ENCODE measurements at regions not wholly inside any gene's neighbourhood (a gene's known extent, or its start where the extent isn't known, plus 50 kb on each side); places are given as distances from the start of the nearest gene placed in this dataset.
A peak's percentile ranks its signal among the peaks of the same experiment; 100 is the strongest.
"Not testable (repeated sequence)": the region's sequence is repeated elsewhere in the genome, so short reads cannot be mapped to it uniquely, and the experiment has no call there.

DNA sequence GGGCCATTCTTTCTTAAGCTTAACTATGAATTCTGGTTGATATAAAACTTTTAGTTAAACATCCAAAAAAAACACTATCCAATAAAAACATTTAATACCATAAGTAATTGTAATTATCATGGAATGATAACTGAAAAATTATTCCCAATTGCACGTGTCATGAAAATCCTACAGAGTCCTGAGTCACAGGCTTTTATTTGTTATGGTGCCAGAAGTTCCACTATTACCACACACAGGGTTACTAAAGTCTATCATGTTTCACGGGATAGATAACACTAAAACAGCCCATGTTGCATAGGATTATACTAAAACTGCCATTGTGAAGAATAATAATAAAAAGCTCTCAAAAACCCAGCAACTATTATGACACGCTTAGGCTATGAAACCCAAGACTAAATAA lies 1381.8 kb downstream of the EFNA5 start:
- peaks cover 6% of the 10 kb centered on the region for H3K4me1 Mint-ChIP-seq (ENCODE audit: unreplicated experiment)
- no peaks in the 10 kb centered on the region for H3K9me3 Mint-ChIP-seq (ENCODE audit: unreplicated experiment)
- no peak for DNase-seq (ENCODE audit: low spot score)
- H3K27me3 Mint-ChIP-seq (ENCODE audit: unreplicated experiment) = no peaks in the 10 kb centered on the region
- H3K4me3 Mint-ChIP-seq (ENCODE audit: unreplicated experiment) = no peak overlapping the region
- no peak overlapping the region for H3K27ac Mint-ChIP-seq (ENCODE audit: unreplicated experiment)
- TF ChIP-seq, protein P1, sequence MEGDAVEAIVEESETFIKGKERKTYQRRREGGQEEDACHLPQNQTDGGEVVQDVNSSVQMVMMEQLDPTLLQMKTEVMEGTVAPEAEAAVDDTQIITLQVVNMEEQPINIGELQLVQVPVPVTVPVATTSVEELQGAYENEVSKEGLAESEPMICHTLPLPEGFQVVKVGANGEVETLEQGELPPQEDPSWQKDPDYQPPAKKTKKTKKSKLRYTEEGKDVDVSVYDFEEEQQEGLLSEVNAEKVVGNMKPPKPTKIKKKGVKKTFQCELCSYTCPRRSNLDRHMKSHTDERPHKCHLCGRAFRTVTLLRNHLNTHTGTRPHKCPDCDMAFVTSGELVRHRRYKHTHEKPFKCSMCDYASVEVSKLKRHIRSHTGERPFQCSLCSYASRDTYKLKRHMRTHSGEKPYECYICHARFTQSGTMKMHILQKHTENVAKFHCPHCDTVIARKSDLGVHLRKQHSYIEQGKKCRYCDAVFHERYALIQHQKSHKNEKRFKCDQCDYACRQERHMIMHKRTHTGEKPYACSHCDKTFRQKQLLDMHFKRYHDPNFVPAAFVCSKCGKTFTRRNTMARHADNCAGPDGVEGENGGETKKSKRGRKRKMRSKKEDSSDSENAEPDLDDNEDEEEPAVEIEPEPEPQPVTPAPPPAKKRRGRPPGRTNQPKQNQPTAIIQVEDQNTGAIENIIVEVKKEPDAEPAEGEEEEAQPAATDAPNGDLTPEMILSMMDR (IDR thresholded peaks at IDR 0.05; ENCODE audit: unreplicated experiment) = no peak
- no peaks in the 10 kb centered on the region for H3K36me3 Mint-ChIP-seq (ENCODE audit: low read depth, unreplicated experiment)

DNA sequence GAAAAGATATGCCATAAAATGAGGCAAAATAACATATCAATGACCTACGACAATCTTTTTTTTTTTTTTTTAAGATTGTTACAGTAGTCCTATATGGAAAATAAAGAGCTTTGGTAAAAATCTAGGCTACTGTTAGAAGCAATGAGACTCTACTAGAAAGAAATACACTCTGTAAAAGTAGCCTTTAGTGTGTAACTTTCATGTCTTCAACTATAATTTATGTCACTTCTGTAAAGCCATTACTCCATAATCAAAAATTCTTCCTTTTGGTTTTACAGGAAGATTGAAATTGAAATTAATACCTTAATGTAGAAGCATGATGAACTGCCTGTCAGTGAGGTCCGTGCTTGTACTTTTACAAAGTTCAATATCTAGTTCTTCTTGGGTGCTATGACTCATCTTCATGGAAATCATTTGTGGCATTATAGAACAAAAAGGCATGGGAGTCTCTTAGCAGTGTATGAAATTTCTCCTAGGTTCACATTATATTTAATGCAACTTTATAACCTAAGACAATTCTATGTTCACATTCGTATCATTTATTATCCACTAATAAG lies 1393.1 kb downstream of the EFNA5 start:
- H3K27ac Mint-ChIP-seq (ENCODE audit: unreplicated experiment) = no peak overlapping the region
- no peaks in the 10 kb centered on the region for H3K36me3 Mint-ChIP-seq (ENCODE audit: low read depth, unreplicated experiment)
- no peak for DNase-seq (ENCODE audit: low spot score)
- H3K4me3 Mint-ChIP-seq (ENCODE audit: unreplicated experiment) = no peak overlapping the region
- no peaks in the 10 kb centered on the region for H3K4me1 Mint-ChIP-seq (ENCODE audit: unreplicated experiment)
- TF ChIP-seq, protein P1 (IDR thresholded peaks at IDR 0.05; ENCODE audit: unreplicated experiment) = no peak
- H3K9me3 Mint-ChIP-seq (ENCODE audit: unreplicated experiment) = no peaks in the 10 kb centered on the region
- H3K27me3 Mint-ChIP-seq (ENCODE audit: unreplicated experiment) = no peaks in the 10 kb centered on the region

GRCh38 chr5:106269252-106269843 lies 1401.4 kb downstream of the EFNA5 start:
- H3K27ac Mint-ChIP-seq (ENCODE audit: unreplicated experiment) = no peak overlapping the region
- no peaks in the 10 kb centered on the region for H3K36me3 Mint-ChIP-seq (ENCODE audit: low read depth, unreplicated experiment)
- no peak overlapping the region for H3K4me3 Mint-ChIP-seq (ENCODE audit: unreplicated experiment)
- H3K4me1 Mint-ChIP-seq (ENCODE audit: unreplicated experiment) = no peaks in the 10 kb centered on the region
- TF ChIP-seq, protein P1 (IDR thresholded peaks at IDR 0.05; ENCODE audit: unreplicated experiment) = peak; percentile 46
- no peaks in the 10 kb centered on the region for H3K9me3 Mint-ChIP-seq (ENCODE audit: unreplicated experiment)
- H3K27me3 Mint-ChIP-seq (ENCODE audit: unreplicated experiment) = no peaks in the 10 kb centered on the region
- no peak for DNase-seq (ENCODE audit: low spot score)

DNA sequence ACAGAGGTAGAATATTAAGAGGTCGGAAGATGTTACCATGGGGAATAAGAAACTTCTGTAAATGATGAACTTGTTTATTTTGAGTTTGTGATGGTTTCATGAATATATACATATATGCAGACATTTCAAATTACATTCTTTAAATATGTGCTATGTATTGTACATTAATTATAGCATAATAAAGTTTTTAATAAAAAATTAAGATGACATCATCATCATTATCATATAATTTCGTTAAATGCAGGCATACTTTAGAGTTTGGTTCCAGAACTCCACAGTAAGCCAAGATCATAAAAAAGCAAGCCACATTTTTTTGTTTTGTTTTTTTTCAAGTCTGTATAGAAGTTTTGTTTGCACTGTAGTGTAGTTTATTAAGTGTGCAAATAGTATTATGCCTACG lies 1403.5 kb downstream of the EFNA5 start:
- H3K9me3 Mint-ChIP-seq (ENCODE audit: unreplicated experiment) = no peaks in the 10 kb centered on the region
- TF ChIP-seq, protein P1 (IDR thresholded peaks at IDR 0.05; ENCODE audit: unreplicated experiment) = no peak
- DNase-seq (ENCODE audit: low spot score) = no peak
- H3K36me3 Mint-ChIP-seq (ENCODE audit: low read depth, unreplicated experiment) = no peaks in the 10 kb centered on the region
- H3K4me3 Mint-ChIP-seq (ENCODE audit: unreplicated experiment) = no peak overlapping the region
- H3K4me1 Mint-ChIP-seq (ENCODE audit: unreplicated experiment) = no peaks in the 10 kb centered on the region
- no peak overlapping the region for H3K27ac Mint-ChIP-seq (ENCODE audit: unreplicated experiment)
- H3K27me3 Mint-ChIP-seq (ENCODE audit: unreplicated experiment) = no peaks in the 10 kb centered on the region

DNA sequence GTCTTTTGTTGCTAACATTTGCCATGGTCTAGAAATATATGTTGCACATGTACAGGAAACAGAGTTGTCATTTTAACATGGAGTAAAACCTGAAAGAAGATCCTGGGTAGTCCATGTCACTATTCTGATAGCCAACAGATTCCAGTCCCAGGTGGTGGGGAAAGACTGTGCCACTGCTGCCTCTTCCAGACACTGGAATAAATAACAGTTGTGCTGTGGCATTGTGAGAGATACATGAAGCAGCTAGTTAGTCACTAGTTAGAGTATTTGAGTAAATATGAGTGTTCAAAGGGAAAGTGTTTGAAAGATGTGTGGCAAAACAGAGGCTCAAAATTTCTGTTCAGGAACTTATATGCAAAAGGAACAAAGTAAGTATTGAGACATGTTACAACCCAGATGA lies 1408.3 kb downstream of the EFNA5 start:
- H3K4me1 Mint-ChIP-seq (ENCODE audit: unreplicated experiment) = no peaks in the 10 kb centered on the region
- no peak overlapping the region for H3K27ac Mint-ChIP-seq (ENCODE audit: unreplicated experiment)
- H3K4me3 Mint-ChIP-seq (ENCODE audit: unreplicated experiment) = no peak overlapping the region
- H3K36me3 Mint-ChIP-seq (ENCODE audit: low read depth, unreplicated experiment) = no peaks in the 10 kb centered on the region
- no peak for DNase-seq (ENCODE audit: low spot score)
- TF ChIP-seq, protein P1 (IDR thresholded peaks at IDR 0.05; ENCODE audit: unreplicated experiment) = no peak
- H3K27me3 Mint-ChIP-seq (ENCODE audit: unreplicated experiment) = no peaks in the 10 kb centered on the region
- no peaks in the 10 kb centered on the region for H3K9me3 Mint-ChIP-seq (ENCODE audit: unreplicated experiment)

- not testable (repeated sequence) for H3K4me3 Mint-ChIP-seq (ENCODE audit: unreplicated experiment); H3K4me1 Mint-ChIP-seq (ENCODE audit: unreplicated experiment); H3K36me3 Mint-ChIP-seq (ENCODE audit: low read depth, unreplicated experiment); H3K27ac Mint-ChIP-seq (ENCODE audit: unreplicated experiment); DNase-seq (ENCODE audit: low spot score); H3K27me3 Mint-ChIP-seq (ENCODE audit: unreplicated experiment); H3K9me3 Mint-ChIP-seq (ENCODE audit: unreplicated experiment)
Observed at GRCh38 chr5:106259431-106260090, 1411.2 kb downstream of the EFNA5 start.

All from endothelial cell (in vitro differentiated cells).